ENCODE measurements at regions not wholly inside any gene's neighbourhood (a gene's known extent, or its start where the extent isn't known, plus 50 kb on each side); places are given as distances from the start of the nearest gene placed in this dataset.

GRCh38 chr18:38709122-38709521 lies 1143.5 kb upstream of the CELF4 start:
- Histone ChIP-seq H3K4me3 (ENCODE audit: low read depth in 1 of 2, low read length in 2 of 2) (no peak overlapping the region), H3K4me1 (ENCODE audit: control insufficient read depth in 2 of 2, insufficient read depth in 2 of 2, low read length in 1 of 2) (no peaks in the 10 kb centered on the region), H3K36me3 (ENCODE audit: control insufficient read depth in 2 of 2, insufficient read depth in 2 of 2, low read length in 1 of 2) (no peaks in the 10 kb centered on the region), H3K27me3 (ENCODE audit: control insufficient read depth in 1 of 2, insufficient read depth in 2 of 2, low read length in 2 of 2) (no peaks in the 10 kb centered on the region), H3K27ac (ENCODE audit: low read depth in 2 of 2, low read length in 1 of 2) (no peak overlapping the region), H3K9me3 (ENCODE audit: control insufficient read depth in 2 of 2, insufficient read depth in 1 of 2, low read depth in 1 of 2, low read length in 1 of 2) (no peaks in the 10 kb centered on the region)
- WGBS, 2 donors: 78 to 79% methylated on average over 5 of the region's 5 CpGs

- no peak overlapping the region for H3K4me3 ChIP-seq (ENCODE audit: low read depth in 1 of 2, low read length in 2 of 2)
- H3K36me3 ChIP-seq (ENCODE audit: control insufficient read depth in 2 of 2, insufficient read depth in 2 of 2, low read length in 1 of 2): no peaks in the 10 kb centered on the region
- 74 to 82% methylated on average over 5 of the region's 5 CpGs for WGBS, 2 donors
- no peaks in the 10 kb centered on the region for H3K4me1 ChIP-seq (ENCODE audit: control insufficient read depth in 2 of 2, insufficient read depth in 2 of 2, low read length in 1 of 2)
- no peak overlapping the region for H3K27ac ChIP-seq (ENCODE audit: low read depth in 2 of 2, low read length in 1 of 2)
- no peaks in the 10 kb centered on the region for H3K27me3 ChIP-seq (ENCODE audit: control insufficient read depth in 1 of 2, insufficient read depth in 2 of 2, low read length in 2 of 2)
- no peaks in the 10 kb centered on the region for H3K9me3 ChIP-seq (ENCODE audit: control insufficient read depth in 2 of 2, insufficient read depth in 1 of 2, low read depth in 1 of 2, low read length in 1 of 2)
Observed at GRCh38 chr18:38706373-38706772, 1140.8 kb upstream of the CELF4 start.

- 52 to 72% methylated on average over 2 of the region's 2 CpGs for WGBS, 2 donors
- no peaks in the 10 kb centered on the region for H3K36me3 ChIP-seq (ENCODE audit: control insufficient read depth in 2 of 2, insufficient read depth in 2 of 2, low read length in 1 of 2)
- no peaks in the 10 kb centered on the region for H3K4me1 ChIP-seq (ENCODE audit: control insufficient read depth in 2 of 2, insufficient read depth in 2 of 2, low read length in 1 of 2)
- H3K27ac ChIP-seq (ENCODE audit: low read depth in 2 of 2, low read length in 1 of 2): no peak overlapping the region
- H3K4me3 ChIP-seq (ENCODE audit: low read depth in 1 of 2, low read length in 2 of 2): no peak overlapping the region
- H3K9me3 ChIP-seq (ENCODE audit: control insufficient read depth in 2 of 2, insufficient read depth in 1 of 2, low read depth in 1 of 2, low read length in 1 of 2): no peaks in the 10 kb centered on the region
- H3K27me3 ChIP-seq (ENCODE audit: control insufficient read depth in 1 of 2, insufficient read depth in 2 of 2, low read length in 2 of 2): no peaks in the 10 kb centered on the region
Observed at GRCh38 chr18:38698088-38698487, 1132.5 kb upstream of the CELF4 start.

- 67 to 68% methylated on average over 5 of the region's 5 CpGs for WGBS, 2 donors
- Histone ChIP-seq H3K27ac (ENCODE audit: low read depth in 2 of 2, low read length in 1 of 2) (no peak overlapping the region), H3K4me3 (ENCODE audit: low read depth in 1 of 2, low read length in 2 of 2) (no peak overlapping the region), H3K36me3 (ENCODE audit: control insufficient read depth in 2 of 2, insufficient read depth in 2 of 2, low read length in 1 of 2) (no peaks in the 10 kb centered on the region), H3K4me1 (ENCODE audit: control insufficient read depth in 2 of 2, insufficient read depth in 2 of 2, low read length in 1 of 2) (no peaks in the 10 kb centered on the region), H3K9me3 (ENCODE audit: control insufficient read depth in 2 of 2, insufficient read depth in 1 of 2, low read depth in 1 of 2, low read length in 1 of 2) (no peaks in the 10 kb centered on the region), H3K27me3 (ENCODE audit: control insufficient read depth in 1 of 2, insufficient read depth in 2 of 2, low read length in 2 of 2) (no peaks in the 10 kb centered on the region)
Observed at GRCh38 chr18:38695559-38696280, 1130.1 kb upstream of the CELF4 start.

- Histone ChIP-seq H3K36me3 (ENCODE audit: control insufficient read depth in 2 of 2, insufficient read depth in 2 of 2, low read length in 1 of 2) (no peaks in the 10 kb centered on the region), H3K27me3 (ENCODE audit: control insufficient read depth in 1 of 2, insufficient read depth in 2 of 2, low read length in 2 of 2) (no peaks in the 10 kb centered on the region), H3K4me3 (ENCODE audit: low read depth in 1 of 2, low read length in 2 of 2) (no peak overlapping the region), H3K27ac (ENCODE audit: low read depth in 2 of 2, low read length in 1 of 2) (no peak overlapping the region), H3K9me3 (ENCODE audit: control insufficient read depth in 2 of 2, insufficient read depth in 1 of 2, low read depth in 1 of 2, low read length in 1 of 2) (no peaks in the 10 kb centered on the region), H3K4me1 (ENCODE audit: control insufficient read depth in 2 of 2, insufficient read depth in 2 of 2, low read length in 1 of 2) (no peaks in the 10 kb centered on the region)
- WGBS, 2 donors: 53 to 65% methylated on average over 5 of the region's 5 CpGs
Observed at GRCh38 chr18:38693104-38693503, 1127.5 kb upstream of the CELF4 start.

- Histone ChIP-seq H3K27ac (ENCODE audit: low read depth in 2 of 2, low read length in 1 of 2) (no peak overlapping the region), H3K9me3 (ENCODE audit: control insufficient read depth in 2 of 2, insufficient read depth in 1 of 2, low read depth in 1 of 2, low read length in 1 of 2) (no peaks in the 10 kb centered on the region), H3K27me3 (ENCODE audit: control insufficient read depth in 1 of 2, insufficient read depth in 2 of 2, low read length in 2 of 2) (no peaks in the 10 kb centered on the region), H3K4me1 (ENCODE audit: control insufficient read depth in 2 of 2, insufficient read depth in 2 of 2, low read length in 1 of 2) (no peaks in the 10 kb centered on the region), H3K4me3 (ENCODE audit: low read depth in 1 of 2, low read length in 2 of 2) (no peak overlapping the region), H3K36me3 (ENCODE audit: control insufficient read depth in 2 of 2, insufficient read depth in 2 of 2, low read length in 1 of 2) (no peaks in the 10 kb centered on the region)
- WGBS, 2 donors: 54 to 63% methylated on average over 6 of the region's 6 CpGs
Observed at GRCh38 chr18:38690626-38691025, 1125.0 kb upstream of the CELF4 start.

GRCh38 chr18:38688416-38688815 lies 1122.8 kb upstream of the CELF4 start:
- Histone ChIP-seq H3K4me3 (ENCODE audit: low read depth in 1 of 2, low read length in 2 of 2) (no peak overlapping the region), H3K4me1 (ENCODE audit: control insufficient read depth in 2 of 2, insufficient read depth in 2 of 2, low read length in 1 of 2) (no peaks in the 10 kb centered on the region), H3K27ac (ENCODE audit: low read depth in 2 of 2, low read length in 1 of 2) (no peak overlapping the region), H3K36me3 (ENCODE audit: control insufficient read depth in 2 of 2, insufficient read depth in 2 of 2, low read length in 1 of 2) (no peaks in the 10 kb centered on the region), H3K9me3 (ENCODE audit: control insufficient read depth in 2 of 2, insufficient read depth in 1 of 2, low read depth in 1 of 2, low read length in 1 of 2) (no peaks in the 10 kb centered on the region), H3K27me3 (ENCODE audit: control insufficient read depth in 1 of 2, insufficient read depth in 2 of 2, low read length in 2 of 2) (no peaks in the 10 kb centered on the region)
- WGBS, 2 donors: 53 to 69% methylated on average over 1 of the region's 1 CpG

- no peaks in the 10 kb centered on the region for H3K4me1 ChIP-seq (ENCODE audit: control insufficient read depth in 2 of 2, insufficient read depth in 2 of 2, low read length in 1 of 2)
- peaks cover 0 to 3% of the 10 kb centered on the region in 2 donors for H3K9me3 ChIP-seq (ENCODE audit: control insufficient read depth in 2 of 2, insufficient read depth in 1 of 2, low read depth in 1 of 2, low read length in 1 of 2)
- H3K4me3 ChIP-seq (ENCODE audit: low read depth in 1 of 2, low read length in 2 of 2): no peak overlapping the region
- H3K27ac ChIP-seq (ENCODE audit: low read depth in 2 of 2, low read length in 1 of 2): no peak overlapping the region
- H3K27me3 ChIP-seq (ENCODE audit: control insufficient read depth in 1 of 2, insufficient read depth in 2 of 2, low read length in 2 of 2): no peaks in the 10 kb centered on the region
- H3K36me3 ChIP-seq (ENCODE audit: control insufficient read depth in 2 of 2, insufficient read depth in 2 of 2, low read length in 1 of 2): no peaks in the 10 kb centered on the region
Observed at GRCh38 chr18:38670486-38670885, 1104.9 kb upstream of the CELF4 start.

GRCh38 chr18:38664929-38665328 lies 1099.3 kb upstream of the CELF4 start:
- Histone ChIP-seq H3K27me3 (ENCODE audit: control insufficient read depth in 1 of 2, insufficient read depth in 2 of 2, low read length in 2 of 2) (no peaks in the 10 kb centered on the region), H3K4me1 (ENCODE audit: control insufficient read depth in 2 of 2, insufficient read depth in 2 of 2, low read length in 1 of 2) (peaks cover 0 to 4% of the 10 kb centered on the region in 2 donors), H3K4me3 (ENCODE audit: low read depth in 1 of 2, low read length in 2 of 2) (no peak overlapping the region), H3K27ac (ENCODE audit: low read depth in 2 of 2, low read length in 1 of 2) (no peak overlapping the region), H3K36me3 (ENCODE audit: control insufficient read depth in 2 of 2, insufficient read depth in 2 of 2, low read length in 1 of 2) (no peaks in the 10 kb centered on the region), H3K9me3 (ENCODE audit: control insufficient read depth in 2 of 2, insufficient read depth in 1 of 2, low read depth in 1 of 2, low read length in 1 of 2) (no peaks in the 10 kb centered on the region)
- 88 to 91% methylated on average over 1 of the region's 1 CpG for WGBS, 2 donors

GRCh38 chr18:38663682-38664081 lies 1098.1 kb upstream of the CELF4 start:
- Histone ChIP-seq H3K27me3 (ENCODE audit: control insufficient read depth in 1 of 2, insufficient read depth in 2 of 2, low read length in 2 of 2) (no peaks in the 10 kb centered on the region), H3K9me3 (ENCODE audit: control insufficient read depth in 2 of 2, insufficient read depth in 1 of 2, low read depth in 1 of 2, low read length in 1 of 2) (no peaks in the 10 kb centered on the region), H3K27ac (ENCODE audit: low read depth in 2 of 2, low read length in 1 of 2) (no peak overlapping the region), H3K36me3 (ENCODE audit: control insufficient read depth in 2 of 2, insufficient read depth in 2 of 2, low read length in 1 of 2) (no peaks in the 10 kb centered on the region), H3K4me3 (ENCODE audit: low read depth in 1 of 2, low read length in 2 of 2) (no peak overlapping the region), H3K4me1 (ENCODE audit: control insufficient read depth in 2 of 2, insufficient read depth in 2 of 2, low read length in 1 of 2) (peaks cover 0 to 4% of the 10 kb centered on the region in 2 donors)
- 74 to 77% methylated on average over 1 of the region's 1 CpG for WGBS, 2 donors

Data from esophagus (tissue), 2 donors.